Hepatocyte (in vitro differentiated cells): ENCODE measurements at regions not wholly inside any gene's neighbourhood (a gene's known extent, or its start where the extent isn't known, plus 50 kb on each side); places are given as distances from the start of the nearest gene placed in this dataset.

Source experiments
- DNase-seq: peaks from one replicate; pipeline ENCODE4 v3.0.0-alpha.2; 2016; ENCODE audit warnings: low spot score
- H2AFZ ChIP-seq: fragments of 200-600 bp; sonication (generic); 2 replicates; pipeline ENCODE4 v1.6.0; 2016; ENCODE audit warnings: antibody characterized with exemption, mild to moderate bottlenecking
- H3K27ac ChIP-seq: fragments of 200-600 bp; sonication (generic); 2 replicates; pipeline ENCODE4 v1.5.1; 2016; ENCODE audit warnings: mild to moderate bottlenecking
- H3K27me3 ChIP-seq: fragments of 200-600 bp; sonication (generic); 2 replicates; pipeline ENCODE4 v1.6.1; 2016
- H3K36me3 ChIP-seq: fragments of 200-600 bp; sonication (generic); replicated peaks from 2 replicates; pipeline ENCODE4 v1.5.1; 2016; ENCODE audit warnings: low read depth; ENCODE audit not compliant: insufficient read depth
- H3K4me1 ChIP-seq: fragments of 200-600 bp; sonication (generic); 2 replicates; pipeline ENCODE4 v1.5.1; 2016; ENCODE audit warnings: mild to moderate bottlenecking, moderate library complexity; ENCODE audit not compliant: insufficient read depth
- H3K4me2 ChIP-seq: fragments of 200-600 bp; sonication (generic); 2 replicates; pipeline ENCODE4 v1.6.0; 2016
- H3K4me3 ChIP-seq: fragments of 200-600 bp; sonication (generic); 2 replicates; pipeline ENCODE4 v1.5.1; 2016; ENCODE audit warnings: mild to moderate bottlenecking
- H3K79me2 ChIP-seq: fragments of 200-600 bp; sonication (generic); 2 replicates; pipeline ENCODE4 v1.6.0; 2017; ENCODE audit warnings: mild to moderate bottlenecking
- H3K9me2 ChIP-seq: fragments of 200-600 bp; sonication (generic); replicated peaks from 2 replicates; pipeline ENCODE4 v1.6.0; 2017; ENCODE audit warnings: mild to moderate bottlenecking; ENCODE audit not compliant: insufficient read depth
- H3K9me3 ChIP-seq: fragments of 200-600 bp; sonication (generic); 2 replicates; pipeline ENCODE4 v1.5.1; 2016; ENCODE audit warnings: low read depth, mild to moderate bottlenecking
- H4K20me1 ChIP-seq: fragments of 200-600 bp; sonication (generic); 2 replicates; pipeline ENCODE4 v1.6.0; 2016; ENCODE audit warnings: mild to moderate bottlenecking; ENCODE audit not compliant: insufficient read depth, poor library complexity, severe bottlenecking
- EZH2 ChIP-seq: fragments of 200-600 bp; sonication (generic); IDR thresholded peaks from 2 replicates; pipeline ENCODE4 v1.6.1; 2016; ENCODE audit warnings: antibody characterized with exemption, mild to moderate bottlenecking, borderline replicate concordance
- EZH2phosphoT487 ChIP-seq: fragments of 200-600 bp; sonication (generic); IDR thresholded peaks from one replicate; pipeline ENCODE4 v1.6.1; 2018; ENCODE audit warnings: antibody characterized with exemption, mild to moderate bottlenecking, low read depth, moderate library complexity; ENCODE audit not compliant: unreplicated experiment, severe bottlenecking
- WGBS: methylation state at CpG from one replicate; pipeline ENCODE4 v1.1.6; 2016; ENCODE audit warnings: low lambda C conversion rate; ENCODE audit errors: missing lambda C conversion rate; 5-methylcytosine and 5-hydroxymethylcytosine counted together
- TF ChIP-seq, protein P1 (sequence below): fragments of 200-600 bp; sonication (generic); IDR thresholded peaks from 2 replicates; pipeline ENCODE4 v1.5.1; 2016; ENCODE audit warnings: antibody characterized with exemption, mild to moderate bottlenecking; ENCODE audit not compliant: poor library complexity

DNA sequence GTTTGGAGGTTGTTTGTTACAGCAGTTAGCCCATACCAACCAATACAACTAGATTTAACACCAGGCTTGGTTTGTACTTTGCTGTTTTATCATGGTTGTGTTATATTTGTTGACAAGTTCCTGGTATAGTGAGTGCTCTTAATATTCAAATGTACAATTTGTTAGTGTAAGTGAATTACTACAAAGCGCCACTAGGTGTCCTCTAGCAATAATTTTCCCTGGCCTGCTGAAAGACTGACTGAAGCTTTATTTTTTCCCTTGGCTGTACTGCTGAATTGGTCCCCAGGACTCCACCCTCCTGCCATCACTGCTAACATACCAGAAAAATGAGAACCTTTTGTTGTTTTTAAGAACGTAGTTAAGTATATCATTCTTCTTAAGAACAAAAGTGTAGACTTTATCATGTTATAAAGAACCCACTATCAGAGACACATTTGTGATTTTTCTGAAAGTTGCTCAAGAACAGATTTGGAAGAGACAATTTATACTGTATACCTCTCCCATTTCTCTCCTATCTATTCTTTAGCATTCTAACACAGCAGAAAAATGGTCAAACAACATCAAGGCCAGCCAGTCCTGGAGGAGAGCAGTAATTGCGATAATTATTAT lies 75.3 kb upstream of the FAR2 start:
- Histone ChIP-seq H3K27me3 (no peaks in the 10 kb centered on the region), H3K9me3 (no peaks in the 10 kb centered on the region), H3K4me3 (no peak overlapping the region), H3K36me3 (no peaks in the 10 kb centered on the region), H3K4me2 (no peak overlapping the region), H2AFZ (no peak overlapping the region), H3K4me1 (no peaks in the 10 kb centered on the region), H4K20me1 (no peaks in the 10 kb centered on the region), H3K79me2 (no peaks in the 10 kb centered on the region), H3K9me2 (no peaks in the 10 kb centered on the region), H3K27ac (no peak overlapping the region)
- no peak for TF ChIP-seq EZH2phosphoT487
- TF ChIP-seq, protein P1, sequence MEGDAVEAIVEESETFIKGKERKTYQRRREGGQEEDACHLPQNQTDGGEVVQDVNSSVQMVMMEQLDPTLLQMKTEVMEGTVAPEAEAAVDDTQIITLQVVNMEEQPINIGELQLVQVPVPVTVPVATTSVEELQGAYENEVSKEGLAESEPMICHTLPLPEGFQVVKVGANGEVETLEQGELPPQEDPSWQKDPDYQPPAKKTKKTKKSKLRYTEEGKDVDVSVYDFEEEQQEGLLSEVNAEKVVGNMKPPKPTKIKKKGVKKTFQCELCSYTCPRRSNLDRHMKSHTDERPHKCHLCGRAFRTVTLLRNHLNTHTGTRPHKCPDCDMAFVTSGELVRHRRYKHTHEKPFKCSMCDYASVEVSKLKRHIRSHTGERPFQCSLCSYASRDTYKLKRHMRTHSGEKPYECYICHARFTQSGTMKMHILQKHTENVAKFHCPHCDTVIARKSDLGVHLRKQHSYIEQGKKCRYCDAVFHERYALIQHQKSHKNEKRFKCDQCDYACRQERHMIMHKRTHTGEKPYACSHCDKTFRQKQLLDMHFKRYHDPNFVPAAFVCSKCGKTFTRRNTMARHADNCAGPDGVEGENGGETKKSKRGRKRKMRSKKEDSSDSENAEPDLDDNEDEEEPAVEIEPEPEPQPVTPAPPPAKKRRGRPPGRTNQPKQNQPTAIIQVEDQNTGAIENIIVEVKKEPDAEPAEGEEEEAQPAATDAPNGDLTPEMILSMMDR, result peak; percentile 69
- DNase-seq, result peak; percentile 75
- WGBS, result 39% methylated on average over 3 of the region's 3 CpGs

GRCh38 chr12:29081101-29081500 lies 68.0 kb upstream of the FAR2 start:
- Histone ChIP-seq H2AFZ (no peak overlapping the region), H3K4me3 (no peak overlapping the region), H3K4me1 (no peaks in the 10 kb centered on the region), H3K9me3 (no peaks in the 10 kb centered on the region), H3K27me3 (no peaks in the 10 kb centered on the region), H4K20me1 (no peaks in the 10 kb centered on the region), H3K27ac (no peak overlapping the region), H3K36me3 (no peaks in the 10 kb centered on the region), H3K4me2 (no peak overlapping the region), H3K79me2 (no peaks in the 10 kb centered on the region), H3K9me2 (no peaks in the 10 kb centered on the region)
- TF ChIP-seq EZH2 (no peak), EZH2phosphoT487 (no peak)
- TF ChIP-seq, protein P1, result no peak
- no peak for DNase-seq

DNA sequence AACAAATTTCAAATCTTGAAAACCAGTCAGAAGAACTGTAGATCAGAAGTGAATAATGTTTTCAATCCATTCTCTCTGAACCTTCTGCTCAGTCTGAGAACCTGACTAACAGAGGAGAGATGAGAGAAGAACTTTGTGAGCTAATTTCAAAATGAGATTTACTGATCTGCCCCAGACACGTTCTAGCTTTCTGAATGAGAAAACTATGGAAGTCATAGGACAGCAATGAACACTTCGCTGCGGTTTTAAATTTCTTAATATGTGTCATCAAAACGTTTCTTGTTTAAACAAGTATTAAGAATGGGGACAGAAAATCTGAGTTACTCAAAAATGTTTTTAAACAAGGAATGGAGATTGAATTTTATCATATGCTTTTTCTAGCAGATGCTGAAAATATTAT lies 66.6 kb upstream of the FAR2 start:
- DNase-seq, result no peak

More for the DNA sequence above, 66.6 kb upstream of the FAR2 start:
- TF ChIP-seq EZH2phosphoT487, result no peak
- TF ChIP-seq, protein P1, result no peak
- TF ChIP-seq EZH2, result no peak
- no peak overlapping the region for H3K4me3 ChIP-seq
- no peaks in the 10 kb centered on the region for H3K27me3 ChIP-seq
- H3K9me2 ChIP-seq, result no peaks in the 10 kb centered on the region
- no peaks in the 10 kb centered on the region for H4K20me1 ChIP-seq
- H3K4me2 ChIP-seq, result no peak overlapping the region
- no peaks in the 10 kb centered on the region for H3K4me1 ChIP-seq
- no peaks in the 10 kb centered on the region for H3K79me2 ChIP-seq
- H3K27ac ChIP-seq, result no peak overlapping the region
- H2AFZ ChIP-seq, result no peak overlapping the region
- H3K36me3 ChIP-seq, result no peaks in the 10 kb centered on the region
- no peaks in the 10 kb centered on the region for H3K9me3 ChIP-seq
- WGBS, result 69% methylated on average over 4 of the region's 4 CpGs
